Muscle of back (tissue), 3 donors: ENCODE measurements at regions not wholly inside any gene's neighbourhood (a gene's known extent, or its start where the extent isn't known, plus 50 kb on each side); places are given as distances from the start of the nearest gene placed in this dataset.

ENCODE experiments used
- DNase-seq, 3 donors: peaks; one replicate each; pipeline versions ENCODE4 v3.0.0 to v3.0.0-alpha.2; 2013

- no peak for DNase-seq
These were observed 147.8 kb upstream of the IL12A start for GRCh38 chr3:159840703-159841299.

GRCh38 chr3:159841766-159842165 is 146.9 kb upstream of the IL12A start:
- no peak for DNase-seq

GRCh38 chr3:159843840-159844730 is 144.6 kb upstream of the IL12A start:
- no peak for DNase-seq

GRCh38 chr3:159844801-159845261 is 143.8 kb upstream of the IL12A start:
- DNase-seq, result no peak

GRCh38 chr3:159845737-159846136 is 142.9 kb upstream of the IL12A start:
- no peak for DNase-seq

- no peak for DNase-seq
These were observed 142.4 kb upstream of the IL12A start for GRCh38 chr3:159846255-159846654.

GRCh38 chr3:159848348-159849118 is 140.1 kb upstream of the IL12A start:
- no peak for DNase-seq

GRCh38 chr3:159850481-159850880 is 138.2 kb upstream of the IL12A start:
- no peak for DNase-seq

GRCh38 chr3:159852266-159852665 is 136.4 kb upstream of the IL12A start:
- DNase-seq, result no peak

GRCh38 chr3:159852821-159853505 is 135.7 kb upstream of the IL12A start:
- DNase-seq, result peak; percentile 62 to 81 (median 71)

- no peak for DNase-seq
These were observed 135.2 kb upstream of the IL12A start for GRCh38 chr3:159853506-159853864.

GRCh38 chr3:159854500-159855124 is 134.0 kb upstream of the IL12A start:
- peak; percentile 48 to 87 (median 74) for DNase-seq

GRCh38 chr3:159855599-159856346 is 132.9 kb upstream of the IL12A start:
- DNase-seq, result no peak

- peak in 1 of 3 donors; percentile 47 for DNase-seq
These were observed 132.0 kb upstream of the IL12A start for GRCh38 chr3:159856590-159857104.

GRCh38 chr3:159857840-159858239 is 130.8 kb upstream of the IL12A start:
- no peak for DNase-seq

- DNase-seq, result no peak
These were observed 130.0 kb upstream of the IL12A start for GRCh38 chr3:159858650-159859049.

GRCh38 chr3:159859424-159859823 is 129.2 kb upstream of the IL12A start:
- DNase-seq, result no peak

GRCh38 chr3:159859836-159860235 is 128.8 kb upstream of the IL12A start:
- DNase-seq, result no peak

- peak in 2 of 3 donors; percentile 44 to 81 for DNase-seq
These were observed 128.1 kb upstream of the IL12A start for GRCh38 chr3:159860269-159861116.
